Left ventricle myocardium superior (tissue), 1 donor: ENCODE measurements at regions not wholly inside any gene's neighbourhood (a gene's known extent, or its start where the extent isn't known, plus 50 kb on each side); places are given as distances from the start of the nearest gene placed in this dataset.
"Not testable (repeated sequence)": the region's sequence is repeated elsewhere in the genome, so short reads cannot be mapped to it uniquely, and the experiment has no call there.

Experiments
- ATAC-seq: fragments of 200-7000 bp; cut with Tn5 transposase; one replicate; pipeline ENCODE4 v1.9.1; 2020; ENCODE audit warnings: mild to moderate bottlenecking, moderate library complexity
- DNase-seq: peaks from one replicate; pipeline ENCODE4 v3.0.0-alpha.2; 2020
- intact Hi-C: fragments of 100-400 bp; cut with micrococcal nuclease; formaldehyde crosslinking; loops from one replicate; pipeline ENCODE4 v1.11.0; 2022
- donor health status: DM: no; HTN: yes; CAD: no; lungs with severe emphysema.

- no peak for ATAC-seq
- DNase-seq, result no peak
- intact Hi-C loops, result no loop called here
Observed at GRCh38 chr5:101806410-101806809, 489.7 kb downstream of the SLCO4C1 start.

GRCh38 chr5:101796427-101796826 is 499.7 kb downstream of the SLCO4C1 start:
- intact Hi-C loops, result no loop called here
- ATAC-seq (no peak), DNase-seq (no peak)

- DNase-seq (no peak), ATAC-seq (no peak)
- intact Hi-C loops, result no loop called here
Observed at GRCh38 chr5:101788797-101789196, 507.3 kb downstream of the SLCO4C1 start.

- no peak for ATAC-seq
- intact Hi-C loops, result no loop called here
Observed at GRCh38 chr5:101785090-101785489, 511.0 kb downstream of the SLCO4C1 start.

GRCh38 chr5:101783241-101784013 is 512.7 kb downstream of the SLCO4C1 start:
- ATAC-seq (no peak), DNase-seq (no peak)
- intact Hi-C loops, result no loop called here

More at GRCh38 chr5:101785090-101785489, 511.0 kb downstream of the SLCO4C1 start:
- no peak for DNase-seq

- intact Hi-C loops, result no loop called here
- no peak for ATAC-seq
- no peak for DNase-seq
Observed at GRCh38 chr5:101782352-101783103, 513.6 kb downstream of the SLCO4C1 start.

GRCh38 chr5:101751105-101751504 is 545.0 kb downstream of the SLCO4C1 start:
- intact Hi-C loops, result no loop called here
- no peak for DNase-seq

GRCh38 chr5:101743000-101743399 is 553.1 kb downstream of the SLCO4C1 start:
- DNase-seq, ATAC-seq, intact Hi-C loops: not testable (repeated sequence)

More at GRCh38 chr5:101751105-101751504, 545.0 kb downstream of the SLCO4C1 start:
- ATAC-seq, result no peak

GRCh38 chr5:101728933-101729332 is 567.2 kb downstream of the SLCO4C1 start:
- ATAC-seq (no peak), DNase-seq (no peak)
- intact Hi-C loops, result no loop called here

GRCh38 chr5:101721543-101721942 is 574.5 kb downstream of the SLCO4C1 start:
- ATAC-seq (no peak), DNase-seq (no peak)
- intact Hi-C loops, result no loop called here

GRCh38 chr5:101720033-101720432 is 576.1 kb downstream of the SLCO4C1 start:
- DNase-seq, result no peak
- intact Hi-C loops, result no loop called here
- no peak for ATAC-seq

GRCh38 chr5:101717721-101718120 is 578.4 kb downstream of the SLCO4C1 start:
- ATAC-seq, result no peak
- DNase-seq, result no peak
- intact Hi-C loops, result no loop called here

- intact Hi-C loops, result no loop called here
- ATAC-seq (no peak), DNase-seq (no peak)
Observed at GRCh38 chr5:101716941-101717340, 579.1 kb downstream of the SLCO4C1 start.

GRCh38 chr5:101715790-101716189 is 580.3 kb downstream of the SLCO4C1 start:
- intact Hi-C loops, DNase-seq, ATAC-seq: not testable (repeated sequence)

GRCh38 chr5:101689306-101689705 is 606.8 kb downstream of the SLCO4C1 start:
- DNase-seq, result no peak
- no peak for ATAC-seq
- intact Hi-C loops, result no loop called here

GRCh38 chr5:101688156-101688555 is 607.9 kb downstream of the SLCO4C1 start:
- DNase-seq, result no peak
- ATAC-seq, result no peak
- intact Hi-C loops, result no loop called here

- ATAC-seq (no peak), DNase-seq (no peak)
- intact Hi-C loops, result no loop called here
Observed at GRCh38 chr5:101687349-101687985, 608.6 kb downstream of the SLCO4C1 start.

- no peak for DNase-seq
- intact Hi-C loops, result no loop called here
- ATAC-seq, result no peak
Observed at GRCh38 chr5:101686536-101687157, 609.4 kb downstream of the SLCO4C1 start.

GRCh38 chr5:101679816-101680215 is 616.3 kb downstream of the SLCO4C1 start:
- DNase-seq (no peak), ATAC-seq (no peak)
- intact Hi-C loops, result no loop called here
